ENCODE measurements at regions not wholly inside any gene's neighbourhood (a gene's known extent, or its start where the extent isn't known, plus 50 kb on each side); places are given as distances from the start of the nearest gene placed in this dataset.
"Not testable (repeated sequence)": the region's sequence is repeated elsewhere in the genome, so short reads cannot be mapped to it uniquely, and the experiment has no call there.

DNA sequence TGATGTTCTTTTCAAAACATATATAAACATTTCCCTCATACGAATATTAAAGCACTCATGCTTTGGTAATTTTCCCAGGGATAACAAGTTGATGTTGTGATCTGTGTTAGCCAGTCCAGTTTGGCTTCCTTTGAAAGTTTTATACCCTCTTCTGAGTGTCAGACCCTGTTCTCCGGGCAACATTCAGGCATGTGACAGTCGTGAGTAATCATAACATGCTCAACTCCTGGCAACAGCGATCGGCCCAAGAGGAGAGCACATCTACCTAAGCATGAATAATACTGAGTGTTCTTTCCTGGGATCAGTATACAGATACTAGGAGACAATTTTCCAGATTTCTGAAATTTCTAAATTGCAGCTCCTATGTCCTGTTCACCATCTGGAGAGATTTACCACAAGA lies 1086.4 kb downstream of the CDH8 start:
- no peak for DNase-seq

DNA sequence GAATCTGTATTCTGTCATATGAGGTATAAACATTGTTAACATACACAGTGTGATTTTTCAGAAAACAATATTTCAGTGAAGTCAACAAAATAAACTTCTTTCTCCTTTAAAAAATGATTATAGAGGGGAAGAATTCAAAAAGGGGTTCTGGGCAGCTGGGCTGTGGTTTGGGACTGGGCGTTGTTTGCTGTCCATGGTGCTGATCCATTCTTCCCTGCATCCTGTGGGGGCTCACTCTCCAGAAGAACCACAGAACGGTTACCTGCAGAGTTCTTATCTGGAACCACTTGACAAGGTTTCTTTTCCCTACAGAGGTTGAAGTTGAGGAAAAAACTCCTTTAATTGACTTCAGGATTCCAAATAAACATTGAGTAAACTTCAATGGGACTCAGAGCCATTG lies 1091.0 kb downstream of the CDH8 start:
- DNase-seq = no peak

DNA sequence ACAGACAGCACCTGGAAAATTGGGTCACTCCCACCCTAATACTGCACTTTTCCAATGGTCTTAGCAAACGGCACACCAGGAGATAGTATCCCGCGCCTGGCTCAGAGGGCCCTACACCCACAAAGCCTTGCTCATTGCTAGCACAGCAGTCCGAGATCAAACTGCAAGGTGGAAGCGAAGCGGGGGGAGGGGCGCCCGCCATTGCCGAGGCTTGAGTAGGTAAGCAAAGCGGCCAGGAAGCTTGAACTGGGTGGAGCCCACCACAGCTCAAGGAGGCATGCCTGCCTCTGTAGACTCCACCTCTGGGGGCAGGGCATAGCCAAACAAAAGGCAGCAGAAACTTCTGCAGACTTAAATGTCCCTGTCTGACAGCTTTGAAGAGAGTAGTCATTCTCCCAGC lies 1100.0 kb downstream of the CDH8 start:
- DNase-seq = not testable (repeated sequence)

DNA sequence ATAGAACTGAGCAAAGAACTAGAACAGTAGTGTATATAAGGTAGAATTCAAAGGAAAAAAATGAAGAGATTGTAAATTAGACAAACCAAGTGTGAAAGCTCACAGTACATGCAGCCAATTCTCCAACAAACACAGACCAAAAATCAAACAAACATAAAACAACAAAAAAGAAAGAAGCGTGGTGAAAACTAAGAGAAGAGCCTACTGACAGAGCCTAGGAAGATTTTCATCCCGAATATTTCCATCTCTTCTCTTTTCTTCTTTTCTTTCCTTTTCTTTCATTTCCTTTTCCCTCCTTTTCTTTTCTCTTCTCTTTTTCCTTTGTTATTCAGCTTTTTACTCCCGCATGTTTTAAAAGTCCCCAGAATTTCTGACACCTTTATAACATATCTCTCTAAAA lies 1103.6 kb downstream of the CDH8 start:
- no peak for DNase-seq

DNA sequence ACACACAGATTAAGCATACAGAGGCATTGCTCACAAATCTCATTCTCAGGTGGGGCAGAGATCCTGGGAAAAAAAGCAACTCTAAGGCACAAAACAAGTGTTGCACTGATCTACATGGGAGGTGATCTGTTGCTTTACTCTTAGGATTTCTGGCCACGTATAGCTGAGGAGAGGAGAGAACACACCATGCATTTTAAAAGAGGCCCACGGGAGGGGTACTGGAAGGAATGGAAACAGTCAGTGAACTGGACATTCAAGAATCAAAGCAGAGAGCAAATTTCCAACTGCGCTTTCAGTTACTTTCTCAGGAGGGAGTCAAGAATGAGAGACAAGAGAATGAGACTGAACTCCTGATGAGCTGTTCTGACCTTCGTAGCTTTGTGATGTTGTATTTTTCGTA lies 1105.9 kb downstream of the CDH8 start:
- DNase-seq = no peak

DNA sequence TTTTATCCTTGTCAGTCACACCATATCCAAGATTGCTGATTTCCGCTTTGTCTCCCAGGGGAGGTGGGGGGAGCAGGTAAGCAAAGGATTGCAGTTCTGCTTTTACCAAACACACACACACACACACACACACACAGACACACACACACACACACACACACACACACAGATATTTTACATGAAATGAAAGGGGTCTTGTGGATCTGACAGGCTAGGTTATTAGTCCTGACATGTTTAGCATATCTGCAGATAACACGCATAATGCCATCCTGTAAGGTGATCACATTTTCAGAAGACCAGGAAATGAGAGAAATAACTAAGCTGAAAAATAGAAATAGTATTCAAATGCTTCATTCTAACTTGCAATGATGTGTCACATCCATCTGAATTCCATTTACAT lies 1113.3 kb downstream of the CDH8 start:
- no peak for DNase-seq

DNA sequence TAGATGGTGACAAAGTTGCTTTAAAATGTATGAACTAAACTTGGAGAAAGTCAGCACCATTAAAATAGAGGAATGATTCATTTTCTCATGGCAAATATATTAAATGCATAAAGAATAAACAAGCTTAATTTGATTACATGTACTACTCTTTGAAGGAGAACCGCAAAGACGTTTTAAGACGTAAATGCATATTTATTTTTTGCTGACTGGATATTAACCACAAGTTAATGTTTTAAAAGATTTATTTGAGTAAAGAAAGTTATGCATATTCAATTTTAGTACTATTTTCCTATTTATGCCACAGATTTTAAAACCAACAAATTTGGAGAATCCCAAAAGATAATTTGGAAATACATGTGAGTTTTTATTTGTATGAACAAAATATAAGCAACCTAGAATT lies 1121.9 kb downstream of the CDH8 start:
- no peak for DNase-seq

DNA sequence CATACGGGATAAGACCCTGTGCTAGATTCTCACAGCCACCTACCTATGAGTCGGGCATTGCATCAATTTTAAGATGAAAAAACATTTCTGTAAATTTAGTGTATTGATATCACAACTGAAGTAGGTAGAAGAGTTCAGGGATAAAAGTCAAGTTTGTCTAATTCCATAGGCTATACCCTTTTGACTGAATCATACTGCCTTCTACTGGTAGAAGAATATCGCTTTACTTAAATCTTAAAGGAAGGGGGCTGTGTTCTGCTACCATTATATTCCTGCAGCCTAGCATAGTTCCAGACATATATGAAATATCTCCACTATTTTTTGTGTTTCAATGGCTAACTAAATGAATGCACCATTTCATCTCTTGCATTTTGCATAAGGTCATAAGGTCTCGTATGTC lies 1128.6 kb downstream of the CDH8 start:
- no peak for DNase-seq

DNA sequence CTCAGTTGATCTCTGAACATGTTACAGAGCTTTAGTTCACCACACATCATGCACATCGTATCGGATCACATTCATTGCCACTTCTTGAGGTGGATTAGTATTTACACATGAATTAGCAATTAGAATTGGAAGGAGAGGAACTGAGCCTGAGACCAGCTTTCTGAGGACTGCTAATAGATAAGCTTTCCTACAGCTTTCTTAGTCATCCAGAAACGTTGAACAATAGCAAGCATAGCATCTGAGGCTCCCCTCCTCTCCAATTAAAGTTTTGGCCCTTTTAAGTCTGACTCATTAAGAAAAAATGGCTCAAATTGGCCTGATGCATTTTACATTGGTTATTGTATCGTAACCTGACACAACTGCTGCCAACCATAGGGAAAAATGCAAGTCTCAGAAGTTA lies 1130.4 kb downstream of the CDH8 start:
- no peak for DNase-seq

DNA sequence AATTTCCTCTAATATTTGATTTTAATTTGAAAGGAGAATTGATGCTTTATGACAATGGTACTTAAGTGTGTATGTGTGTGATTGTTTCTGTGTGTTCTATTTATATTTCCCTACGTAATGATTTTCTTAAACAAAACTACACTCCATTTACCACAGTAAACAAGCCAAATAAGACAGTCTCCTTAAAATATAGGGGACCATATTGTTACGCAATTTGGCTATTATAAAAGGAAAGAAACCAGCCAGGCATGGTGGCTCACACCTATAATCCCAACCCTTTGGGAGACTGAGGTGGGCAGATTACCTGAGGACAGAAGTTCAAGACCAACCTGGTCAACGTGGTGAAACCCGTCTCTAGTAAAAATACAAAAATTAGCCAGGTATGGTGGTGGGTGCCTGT lies 1134.1 kb downstream of the CDH8 start:
- DNase-seq = no peak

DNA sequence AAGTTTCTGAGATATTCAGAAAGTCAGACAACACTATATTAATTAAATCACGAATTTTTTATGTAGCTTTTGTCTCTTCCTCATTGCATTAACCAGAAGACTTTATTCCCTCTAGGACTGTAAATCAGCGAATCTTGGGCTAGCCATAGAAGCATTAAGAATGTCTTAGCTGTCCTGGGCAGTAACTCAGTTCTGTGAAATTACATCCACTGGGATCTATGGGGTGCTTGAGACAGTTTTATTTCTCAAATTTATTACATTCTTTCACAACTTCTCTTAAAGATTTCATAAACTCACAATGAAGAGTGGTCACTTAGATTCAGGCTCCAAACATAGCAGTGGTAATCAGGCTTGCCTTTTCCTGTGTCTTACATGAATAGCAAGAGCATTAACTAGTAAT lies 1153.4 kb downstream of the CDH8 start:
- no peak for DNase-seq

DNA sequence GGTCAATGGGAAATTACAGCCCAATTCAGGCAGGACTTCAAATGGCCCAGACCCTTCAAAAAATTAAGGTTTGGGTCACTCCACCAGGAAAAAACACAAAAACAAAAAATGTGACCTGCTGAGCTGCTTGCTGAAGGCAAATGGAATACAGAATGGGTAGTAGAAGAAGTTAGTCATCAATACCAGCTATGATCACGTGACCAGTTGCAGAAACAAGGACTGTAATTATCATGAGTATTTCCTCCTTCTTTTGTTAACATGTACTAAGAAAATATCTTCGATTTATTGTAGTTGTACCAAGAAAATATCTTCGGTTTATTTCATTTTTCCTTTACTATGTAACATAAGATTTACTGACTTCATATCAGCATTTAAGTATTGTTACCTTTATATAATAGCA lies 1183.6 kb downstream of the CDH8 start:
- DNase-seq = no peak

DNA sequence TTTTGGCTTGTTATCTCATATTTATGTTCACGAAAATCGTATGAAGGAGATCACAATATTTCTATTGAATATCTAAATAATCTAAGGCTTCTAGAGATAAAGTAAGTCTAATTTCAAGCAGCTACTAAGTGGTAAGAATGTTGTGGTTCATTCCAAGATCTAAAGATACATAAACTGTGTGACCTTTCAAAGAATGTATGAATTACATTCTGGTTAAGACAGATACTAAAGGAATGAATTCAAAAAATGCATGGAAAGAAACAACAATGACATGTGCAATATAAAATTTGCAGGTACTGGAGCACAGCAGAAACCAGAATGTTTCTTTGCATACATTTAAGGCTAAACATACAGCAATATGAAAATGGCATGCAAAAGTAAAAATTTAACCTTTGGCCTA lies 1214.6 kb downstream of the CDH8 start:
- DNase-seq = no peak

DNA sequence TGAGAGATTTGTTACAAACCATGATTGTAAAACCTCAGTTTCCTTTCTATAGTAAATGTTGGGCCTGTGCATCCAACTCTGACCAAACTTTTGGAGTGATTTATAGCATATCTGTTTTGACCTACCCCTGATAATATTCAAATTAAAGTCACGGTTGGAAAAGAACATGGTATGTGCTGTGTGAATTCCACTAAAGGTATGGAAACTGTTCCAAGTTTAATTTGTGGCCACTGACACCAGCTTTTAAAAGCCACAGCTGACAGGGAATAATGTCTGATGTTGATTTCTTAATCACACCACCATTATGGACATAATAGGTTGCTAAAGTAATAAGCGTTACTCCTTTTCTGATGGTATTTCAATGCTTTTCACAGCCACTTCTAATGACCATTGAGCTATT lies 1215.9 kb downstream of the CDH8 start:
- DNase-seq = no peak

DNA sequence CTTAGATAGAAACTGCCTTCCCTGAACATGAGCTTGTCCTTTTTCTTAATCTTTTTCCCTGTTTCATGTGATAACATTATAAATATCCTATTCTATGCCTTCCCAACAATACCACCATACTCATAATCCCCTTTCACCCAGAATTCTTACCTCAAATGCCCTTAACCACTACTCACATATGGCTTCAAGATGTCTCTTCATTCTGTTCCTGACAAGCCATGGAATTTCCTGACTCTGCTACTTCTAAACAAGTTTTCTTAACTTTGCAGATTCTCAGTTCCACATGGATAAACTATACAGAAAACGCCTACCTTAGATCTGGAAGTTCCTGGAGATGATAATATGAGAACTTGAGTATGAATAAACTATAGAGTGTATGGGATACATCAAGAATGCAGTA lies 1217.8 kb downstream of the CDH8 start:
- DNase-seq = no peak

DNA sequence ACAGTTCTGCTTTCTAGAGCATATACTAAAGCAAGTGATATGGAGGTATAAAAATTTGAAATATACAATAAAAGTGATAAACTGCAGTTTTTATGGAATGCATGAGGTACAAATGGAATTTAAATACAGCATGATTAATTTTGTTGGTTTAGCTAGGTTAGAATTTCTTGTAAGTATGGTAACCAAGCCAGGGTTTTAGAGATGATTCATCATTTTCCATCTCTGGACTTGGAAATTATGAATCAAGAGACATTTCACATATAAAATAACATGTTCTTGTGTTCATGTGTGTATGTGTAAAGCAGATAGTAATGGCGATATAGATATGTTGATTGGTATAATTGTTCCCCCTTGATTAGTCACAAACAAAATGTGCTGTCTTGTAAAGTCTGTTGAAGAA lies 1219.8 kb downstream of the CDH8 start:
- DNase-seq = no peak

DNA sequence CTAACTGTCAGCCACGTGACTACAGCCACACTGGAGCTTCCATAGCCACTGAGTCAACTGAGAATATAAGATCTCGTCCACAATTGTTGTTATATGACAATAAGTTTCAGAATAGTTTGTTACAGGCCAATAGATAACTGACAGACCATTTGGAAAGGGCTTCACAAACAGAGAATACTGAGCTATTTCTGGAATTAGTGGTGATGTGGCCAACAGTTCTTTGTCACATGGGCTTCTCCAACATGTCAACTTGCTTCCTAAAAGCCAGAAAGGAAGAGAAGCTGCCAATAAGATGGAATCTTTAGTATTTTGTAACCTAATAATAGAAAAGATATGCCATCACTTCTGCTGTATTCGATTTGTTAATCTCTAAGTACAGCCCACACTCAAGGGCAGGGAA lies 1220.4 kb downstream of the CDH8 start:
- no peak for DNase-seq

DNA sequence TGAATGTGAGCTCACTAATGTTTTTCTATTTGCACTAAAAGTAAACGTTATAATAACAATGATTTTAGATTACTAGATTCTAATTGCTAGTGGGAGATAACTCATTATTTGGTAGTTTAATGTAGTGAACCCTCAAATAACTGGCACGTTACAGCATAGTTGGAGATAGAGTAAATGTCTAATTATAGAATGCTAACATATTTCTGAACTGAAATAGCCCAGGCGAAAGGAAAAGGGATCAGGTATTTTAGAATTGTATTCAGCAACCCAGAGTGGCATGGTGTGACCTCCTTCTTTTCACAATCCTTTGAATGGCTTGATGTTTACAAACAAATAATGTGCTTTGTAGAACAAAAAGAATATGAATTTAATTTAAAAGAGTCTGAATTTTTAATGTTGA lies 1221.2 kb downstream of the CDH8 start:
- no peak for DNase-seq

DNA sequence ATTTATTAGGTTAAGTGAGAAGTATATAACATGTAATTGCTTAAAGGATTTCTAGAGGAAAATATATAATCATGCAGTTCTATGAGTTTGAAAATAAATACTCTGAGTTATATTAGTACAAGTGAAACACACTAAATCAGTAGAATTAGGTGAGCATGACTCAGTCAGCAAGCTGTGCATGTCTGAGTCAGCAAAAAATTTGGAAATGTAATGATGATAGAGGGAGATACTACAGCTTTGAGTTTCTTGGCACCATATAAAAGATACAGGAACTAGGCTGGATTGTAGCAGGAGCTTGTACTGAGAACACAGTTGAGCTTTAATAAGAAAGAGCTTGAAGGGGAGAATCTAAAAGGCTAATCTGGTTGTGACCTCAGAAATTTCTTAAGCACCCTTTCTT lies 1224.6 kb downstream of the CDH8 start:
- no peak for DNase-seq

DNA sequence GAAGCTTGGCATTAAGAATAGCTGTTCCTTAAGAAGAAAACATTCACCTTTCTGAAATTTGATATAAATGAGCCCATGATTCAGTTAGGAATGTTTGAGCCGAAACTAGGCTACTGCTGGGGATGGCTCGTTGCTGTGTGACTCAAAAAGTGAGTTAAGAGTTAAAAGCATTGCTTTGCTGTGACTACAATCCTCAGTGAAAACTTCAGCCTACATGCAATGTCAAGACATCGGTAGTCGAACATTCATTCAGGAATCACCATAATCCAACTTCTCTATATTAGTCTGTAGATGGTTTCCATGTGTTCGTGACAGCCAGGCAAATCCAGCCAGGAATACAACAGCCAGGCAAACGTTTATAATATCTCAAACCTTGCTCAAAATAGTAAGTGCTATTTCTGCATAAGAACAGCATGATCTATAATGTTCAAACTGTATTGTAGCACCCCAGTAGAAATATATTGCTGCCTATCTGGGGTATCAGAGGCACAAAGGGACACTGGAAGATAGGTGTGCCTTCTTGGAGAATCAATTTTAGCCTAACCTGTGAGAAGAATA lies 1225.1 kb downstream of the CDH8 start:
- no peak for DNase-seq

DNA sequence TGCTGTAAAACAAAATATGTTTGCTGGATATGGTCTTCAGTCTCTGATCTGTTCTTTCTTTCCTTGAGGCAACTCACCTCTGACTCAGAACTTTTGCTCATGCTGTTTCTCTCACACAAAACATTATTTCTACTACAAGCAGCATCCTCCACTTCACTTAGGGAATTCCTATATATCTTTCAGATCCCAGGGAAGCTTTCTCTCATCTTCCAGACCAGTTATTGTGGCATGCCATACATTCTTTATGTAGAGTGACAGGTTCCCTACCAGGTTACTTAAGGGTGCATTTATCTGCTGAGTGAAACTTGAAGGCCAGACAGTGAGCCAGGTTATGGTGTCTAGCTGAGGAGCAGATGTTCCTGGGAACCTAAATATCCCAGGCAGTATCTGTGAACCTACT lies 1226.0 kb downstream of the CDH8 start:
- no peak for DNase-seq

DNA sequence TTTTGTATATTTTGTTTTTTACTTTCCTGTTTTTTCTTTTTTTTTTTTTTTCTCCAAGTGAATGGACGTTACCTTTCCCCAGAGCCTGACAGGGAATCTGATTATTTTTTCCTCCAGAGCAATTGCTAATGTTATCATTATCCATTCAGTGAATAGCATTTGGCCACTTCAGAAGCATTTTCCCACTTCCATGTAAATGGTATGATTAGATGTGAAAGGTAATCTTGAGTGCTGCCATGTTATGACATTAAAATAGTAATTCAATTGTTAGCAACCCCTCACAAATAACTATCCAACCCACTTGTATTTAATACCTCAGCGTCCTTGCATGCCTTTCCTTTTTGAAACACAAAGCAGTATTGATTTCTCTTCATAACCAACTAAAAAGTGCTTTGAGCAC lies 1243.8 kb downstream of the CDH8 start:
- no peak for DNase-seq

DNA sequence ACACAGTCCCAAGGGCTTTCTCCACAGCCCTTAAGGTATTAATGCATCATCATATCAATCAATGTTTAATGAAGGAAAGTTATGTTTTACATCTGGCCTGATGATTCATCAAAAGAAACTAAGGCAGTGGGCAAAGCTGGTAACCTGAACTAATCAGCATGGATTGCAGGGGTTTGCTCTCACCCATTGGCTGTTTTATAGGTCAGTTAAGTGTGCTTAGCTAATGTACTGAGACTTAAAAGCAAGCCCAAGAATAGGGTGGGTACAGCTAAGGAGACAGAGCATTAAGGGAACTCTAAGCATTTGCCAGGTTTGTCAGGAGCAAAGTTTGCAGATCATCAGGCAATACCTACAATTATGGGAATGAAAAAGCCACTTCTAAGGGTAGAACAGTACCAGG lies 1247.6 kb downstream of the CDH8 start:
- DNase-seq = no peak

DNA sequence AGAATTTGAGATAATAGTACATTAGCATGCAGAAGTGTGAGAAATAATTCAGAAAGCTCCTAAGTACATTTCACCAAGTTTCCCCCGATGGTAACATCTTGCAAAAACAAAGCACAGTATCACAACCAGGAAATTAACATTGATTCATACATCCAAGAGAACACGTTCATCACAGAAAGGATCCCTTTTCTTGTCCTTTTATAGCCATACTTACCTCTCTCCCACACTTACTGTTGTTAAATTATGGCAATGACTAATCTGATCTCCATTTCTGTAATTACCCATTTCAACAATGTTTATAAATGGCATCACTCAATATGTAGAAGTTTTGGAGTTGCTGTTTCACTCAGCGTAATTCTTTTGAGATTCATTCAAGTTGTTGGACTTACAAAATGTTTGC lies 1260.0 kb downstream of the CDH8 start:
- no peak for DNase-seq

DNA sequence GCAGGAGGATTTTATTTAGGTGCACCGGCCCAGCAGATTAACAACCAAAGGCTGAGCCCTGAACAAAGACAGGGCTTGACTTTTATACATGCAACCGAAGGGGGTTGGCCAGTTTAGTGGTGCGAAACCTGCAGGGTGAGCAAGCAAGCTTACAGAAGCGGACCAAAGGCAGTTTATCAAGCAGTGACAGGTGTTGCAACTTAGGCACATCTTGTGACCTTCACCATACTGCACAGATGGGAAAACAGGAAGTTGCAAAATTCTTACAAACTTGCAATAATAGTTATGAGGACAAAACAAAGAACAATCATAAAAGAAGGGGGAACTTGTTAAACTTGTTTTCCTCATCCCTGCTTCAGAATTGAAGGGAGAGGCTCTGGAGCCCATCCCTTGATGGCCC lies 1265.1 kb downstream of the CDH8 start:
- no peak for DNase-seq

DNA sequence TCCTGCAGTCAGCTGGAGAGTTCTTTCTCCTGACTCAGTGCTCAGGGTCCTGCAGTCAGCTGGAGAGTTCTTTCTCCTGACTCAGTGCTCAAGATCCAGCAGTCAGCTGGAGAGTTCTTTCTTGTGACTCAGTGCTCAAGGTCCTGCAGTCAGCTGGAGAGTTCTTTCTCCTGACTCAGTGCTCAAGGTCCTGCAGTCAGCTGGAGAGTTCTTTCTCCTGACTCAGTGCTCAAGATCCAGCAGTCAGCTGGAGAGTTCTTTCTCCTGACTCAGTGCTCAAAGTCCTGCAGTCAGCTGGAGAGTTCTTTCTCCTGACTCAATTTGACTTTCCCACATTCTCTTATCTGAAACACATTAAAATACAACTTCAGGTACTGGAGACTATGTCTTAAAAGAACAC lies 1265.9 kb downstream of the CDH8 start:
- DNase-seq = not testable (repeated sequence)
